ENCODE measurements at regions not wholly inside any gene's neighbourhood (a gene's known extent, or its start where the extent isn't known, plus 50 kb on each side); places are given as distances from the start of the nearest gene placed in this dataset.

DNA sequence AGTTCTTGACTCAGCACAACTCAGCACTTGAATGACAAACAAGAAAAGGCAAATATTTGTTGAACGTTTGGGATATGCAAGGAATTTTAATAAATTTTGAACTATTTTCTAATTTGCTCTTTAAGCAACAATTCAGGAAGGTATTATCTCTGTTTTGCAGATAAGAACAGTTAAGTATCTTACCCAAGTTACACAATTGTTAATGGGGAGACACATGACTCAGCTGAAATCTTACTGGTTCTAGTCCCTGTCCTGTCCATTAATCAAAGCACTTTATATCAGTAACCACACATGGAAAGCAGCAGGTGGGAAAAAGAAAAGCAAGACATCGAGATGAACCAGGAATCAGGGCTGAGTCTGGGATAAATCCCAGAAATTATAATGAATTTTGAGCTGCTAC, 493.9 kb upstream of the PIK3C3 start:
- TF ChIP-seq, protein P1, sequence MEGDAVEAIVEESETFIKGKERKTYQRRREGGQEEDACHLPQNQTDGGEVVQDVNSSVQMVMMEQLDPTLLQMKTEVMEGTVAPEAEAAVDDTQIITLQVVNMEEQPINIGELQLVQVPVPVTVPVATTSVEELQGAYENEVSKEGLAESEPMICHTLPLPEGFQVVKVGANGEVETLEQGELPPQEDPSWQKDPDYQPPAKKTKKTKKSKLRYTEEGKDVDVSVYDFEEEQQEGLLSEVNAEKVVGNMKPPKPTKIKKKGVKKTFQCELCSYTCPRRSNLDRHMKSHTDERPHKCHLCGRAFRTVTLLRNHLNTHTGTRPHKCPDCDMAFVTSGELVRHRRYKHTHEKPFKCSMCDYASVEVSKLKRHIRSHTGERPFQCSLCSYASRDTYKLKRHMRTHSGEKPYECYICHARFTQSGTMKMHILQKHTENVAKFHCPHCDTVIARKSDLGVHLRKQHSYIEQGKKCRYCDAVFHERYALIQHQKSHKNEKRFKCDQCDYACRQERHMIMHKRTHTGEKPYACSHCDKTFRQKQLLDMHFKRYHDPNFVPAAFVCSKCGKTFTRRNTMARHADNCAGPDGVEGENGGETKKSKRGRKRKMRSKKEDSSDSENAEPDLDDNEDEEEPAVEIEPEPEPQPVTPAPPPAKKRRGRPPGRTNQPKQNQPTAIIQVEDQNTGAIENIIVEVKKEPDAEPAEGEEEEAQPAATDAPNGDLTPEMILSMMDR (IDR thresholded peaks at IDR 0.05), result no peak
- TF ChIP-seq POLR2A (IDR thresholded peaks at IDR 0.05), result no peak

Data from Peyer's patch (tissue), 4 donors.